NK-92 (cell line): ENCODE measurements at regions not wholly inside any gene's neighbourhood (a gene's known extent, or its start where the extent isn't known, plus 50 kb on each side); places are given as distances from the start of the nearest gene placed in this dataset.
"Not testable (repeated sequence)": the region's sequence is repeated elsewhere in the genome, so short reads cannot be mapped to it uniquely, and the experiment has no call there.

Experiments
- DNase-seq: peaks from one replicate; lab custom pipeline; 2025; ENCODE audit not compliant: unreplicated experiment; lab: John Stamatoyannopoulos, UW

DNA sequence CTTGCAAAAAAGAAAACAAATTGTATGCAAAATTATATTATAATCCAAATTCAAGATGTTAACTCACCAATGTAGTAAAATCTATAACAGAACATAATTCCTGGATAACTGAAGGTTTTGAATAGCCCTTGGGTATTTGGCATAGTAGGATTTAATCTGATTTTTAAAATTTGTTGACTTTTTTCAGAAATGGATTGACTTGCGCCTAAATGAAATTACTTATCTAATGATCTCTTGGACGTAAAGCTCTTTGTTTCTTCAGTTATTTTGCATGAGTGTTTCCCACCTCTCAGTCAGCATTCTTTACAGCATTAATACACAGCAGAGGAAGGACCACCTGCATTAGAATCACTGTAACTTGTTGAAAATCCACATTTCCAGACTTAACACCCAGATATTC is 169.6 kb downstream of the SEPTIN7 start:
- DNase-seq, result no peak

DNA sequence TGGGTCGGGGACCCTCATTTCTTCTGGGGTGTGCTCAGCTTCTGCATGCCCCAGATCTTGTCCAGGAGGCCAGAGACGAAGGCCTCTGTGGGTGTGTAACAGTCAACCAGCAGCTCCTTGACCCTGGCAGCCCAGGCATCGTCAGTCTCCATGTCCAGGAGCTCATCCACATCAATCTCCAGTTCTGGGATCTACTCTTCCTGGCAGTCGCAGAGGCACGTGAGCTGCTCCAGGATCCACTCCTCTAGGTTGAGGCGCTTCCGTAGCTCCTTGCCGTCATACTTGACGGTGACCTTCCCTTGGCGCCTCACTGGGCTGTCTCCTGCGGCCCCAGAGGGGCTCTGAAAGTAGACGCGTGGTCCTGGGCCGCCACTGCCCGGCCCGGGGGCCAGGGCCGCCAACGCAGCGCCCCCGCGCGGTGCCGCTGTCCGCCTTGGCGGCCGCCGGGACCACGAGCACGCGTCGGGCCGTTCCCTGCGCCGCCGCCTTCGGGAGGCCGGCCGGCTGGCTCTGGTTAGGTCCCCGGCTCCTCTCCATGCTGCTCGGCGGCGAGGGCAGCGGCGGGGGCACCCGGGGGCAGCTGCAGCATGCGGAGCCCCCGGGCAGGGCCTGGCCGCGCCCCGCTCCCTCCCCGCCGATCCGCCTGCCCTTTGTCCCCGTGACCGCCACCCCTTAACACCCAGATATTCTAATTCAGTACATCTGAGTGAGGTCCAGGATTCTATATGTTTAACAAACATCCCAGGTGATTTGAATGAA is 170.5 kb downstream of the SEPTIN7 start:
- DNase-seq, result no peak

DNA sequence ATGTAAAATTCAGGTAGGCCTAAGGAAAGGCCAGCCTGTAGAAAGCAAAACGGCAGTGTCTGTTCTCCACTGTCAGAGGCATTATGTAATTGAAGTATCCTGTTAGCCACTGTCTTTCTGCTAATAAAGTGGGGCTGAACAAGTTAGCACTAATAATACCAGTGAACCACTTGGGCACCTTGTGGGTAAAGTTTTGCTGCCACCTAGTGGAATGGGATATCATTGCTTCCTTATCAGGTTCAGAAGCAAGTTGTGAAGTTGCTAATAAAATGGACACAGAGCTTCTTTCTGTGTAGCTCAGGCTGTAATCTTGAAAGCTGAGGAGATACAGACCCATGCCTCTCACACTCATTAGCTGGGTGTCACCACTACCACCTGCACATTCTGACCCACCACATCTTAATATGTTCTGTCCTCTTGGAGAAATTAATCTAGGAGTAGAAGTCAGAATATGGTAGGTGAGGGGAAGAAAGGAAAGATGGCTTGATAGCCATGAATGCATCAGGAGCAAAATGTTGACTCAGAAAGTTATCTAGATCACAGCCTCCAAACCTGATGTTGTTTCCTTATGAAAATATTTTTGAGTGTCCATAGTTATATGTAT is 175.1 kb downstream of the SEPTIN7 start:
- no peak for DNase-seq

- DNase-seq, result not testable (repeated sequence)
These were observed 174.0 kb upstream of the EEPD1 start for GRCh38 chr7:35978816-35979640.

GRCh38 chr7:35982600-35982999 is 170.5 kb upstream of the EEPD1 start:
- no peak for DNase-seq

DNA sequence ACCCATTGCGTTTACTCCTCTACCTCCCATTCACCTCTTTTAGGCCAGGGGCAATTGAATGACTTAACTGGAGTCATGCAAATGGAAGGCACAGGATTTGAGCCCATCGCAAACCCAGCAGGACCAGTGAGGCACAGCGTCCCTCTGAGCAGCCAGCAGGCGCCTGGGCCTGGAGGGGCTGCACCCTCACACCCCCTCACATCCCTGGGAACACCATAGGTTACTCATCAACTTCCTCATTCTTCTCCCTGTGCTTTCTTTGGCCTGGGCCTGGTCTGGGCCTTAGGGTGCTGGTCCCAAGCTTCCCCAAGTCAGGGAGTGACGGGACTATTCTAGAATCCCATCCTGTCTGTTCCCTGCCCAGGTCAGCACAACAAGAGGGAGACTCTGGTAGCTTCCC is 169.4 kb upstream of the EEPD1 start:
- no peak for DNase-seq

GRCh38 chr7:35985126-35985754 is 167.8 kb upstream of the EEPD1 start:
- no peak for DNase-seq

DNA sequence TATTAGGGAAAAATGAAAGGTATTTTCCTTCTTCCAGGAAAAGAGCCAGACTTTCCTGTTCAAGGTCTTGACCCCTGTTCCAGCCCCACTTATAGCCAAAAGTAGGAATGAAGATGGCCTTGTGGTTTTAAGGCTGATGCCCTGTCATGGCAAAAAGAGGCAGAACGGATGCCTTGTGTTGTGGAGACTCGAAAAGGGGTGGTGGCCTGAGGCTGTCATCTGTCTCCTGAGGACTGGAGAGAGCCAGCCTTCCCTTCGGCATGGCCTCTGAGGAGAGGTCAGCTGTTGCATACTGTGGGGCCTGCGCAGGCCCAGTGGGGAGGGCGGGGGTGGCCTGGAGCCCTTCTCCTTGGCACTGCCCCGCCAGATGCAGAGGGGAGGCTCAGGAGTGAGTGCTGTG is 166.0 kb upstream of the EEPD1 start:
- no peak for DNase-seq

- no peak for DNase-seq
These were observed 164.9 kb upstream of the EEPD1 start for GRCh38 chr7:35988105-35988504.

- DNase-seq, result no peak
These were observed 164.2 kb upstream of the EEPD1 start for GRCh38 chr7:35988818-35989217.

- no peak for DNase-seq
These were observed 161.4 kb upstream of the EEPD1 start for GRCh38 chr7:35991511-35992232.

GRCh38 chr7:35992436-35992835 is 160.6 kb upstream of the EEPD1 start:
- DNase-seq, result no peak

- no peak for DNase-seq
These were observed 159.9 kb upstream of the EEPD1 start for GRCh38 chr7:35993113-35993512.

- no peak for DNase-seq
These were observed 159.1 kb upstream of the EEPD1 start for GRCh38 chr7:35993676-35994606.

DNA sequence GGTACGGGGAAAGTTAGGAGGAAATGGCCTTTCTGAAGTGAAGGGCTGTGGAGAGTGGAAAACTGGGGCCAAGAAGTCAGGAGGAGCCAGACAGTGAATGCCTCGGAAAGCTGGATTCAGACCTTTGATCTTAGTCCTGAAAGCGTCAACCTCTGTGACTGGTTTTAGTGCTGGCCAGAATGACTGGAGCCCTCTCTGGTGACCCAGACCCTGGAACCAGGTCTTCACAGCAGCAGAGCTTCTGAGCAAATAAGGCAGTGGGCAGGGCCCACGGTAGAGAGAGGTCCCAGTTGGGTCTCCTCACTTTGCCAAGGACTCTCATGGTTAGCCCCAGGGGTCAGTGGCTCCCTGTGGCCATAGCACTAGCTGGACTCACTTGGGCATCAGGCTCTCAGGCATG is 157.7 kb upstream of the EEPD1 start:
- DNase-seq, result no peak

DNA sequence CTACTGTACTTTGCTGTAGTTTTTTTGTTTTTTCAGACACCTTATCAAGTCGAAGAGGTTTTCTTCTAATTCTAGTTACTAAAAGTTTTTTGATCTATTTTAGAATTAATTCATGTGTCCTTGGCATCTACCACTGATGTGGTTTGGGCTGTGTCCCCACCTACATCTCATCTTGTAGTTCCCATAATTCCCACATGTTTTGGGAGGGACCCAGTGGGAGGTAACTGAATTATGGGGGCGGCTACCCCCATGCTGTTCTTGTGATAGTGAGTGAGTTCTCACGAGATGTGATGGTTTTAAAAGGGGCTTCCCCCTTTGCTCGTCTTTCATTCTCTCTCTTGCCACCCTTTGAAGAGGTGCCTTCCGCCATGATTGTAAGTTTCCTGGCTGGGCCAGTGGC is 154.6 kb upstream of the EEPD1 start:
- no peak for DNase-seq

GRCh38 chr7:36001546-36001945 is 151.5 kb upstream of the EEPD1 start:
- DNase-seq, result no peak

GRCh38 chr7:36002900-36003299 is 150.2 kb upstream of the EEPD1 start:
- no peak for DNase-seq

- no peak for DNase-seq
These were observed 149.7 kb upstream of the EEPD1 start for GRCh38 chr7:36003343-36003742.

- DNase-seq, result no peak
These were observed 147.8 kb upstream of the EEPD1 start for GRCh38 chr7:36005293-36005692.
